ENCODE measurements at regions not wholly inside any gene's neighbourhood (a gene's known extent, or its start where the extent isn't known, plus 50 kb on each side); places are given as distances from the start of the nearest gene placed in this dataset.
A peak's percentile ranks its signal among the peaks of the same experiment; 100 is the strongest.

- Histone ChIP-seq H3K9me3 (ENCODE audit: control insufficient read depth in 2 of 2, insufficient read depth in 1 of 2, low read length in 1 of 2) (no peaks in the 10 kb centered on the region), H3K27ac (ENCODE audit: low read depth in 1 of 2, low read length in 1 of 2) (no peak overlapping the region), H3K27me3 (ENCODE audit: control insufficient read depth in 2 of 2, insufficient read depth in 1 of 2, low read length in 1 of 2) (no peaks in the 10 kb centered on the region), H3K4me3 (ENCODE audit: low read length in 2 of 2) (no peak overlapping the region), H3K36me3 (ENCODE audit: control insufficient read depth in 2 of 2, insufficient read depth in 2 of 2, low read length in 1 of 2) (no peaks in the 10 kb centered on the region), H3K4me1 (ENCODE audit: control insufficient read depth in 2 of 2, insufficient read depth in 2 of 2, low read length in 2 of 2) (peaks cover 5 to 6% of the 10 kb centered on the region in 2 donors)
- DNase-seq (ENCODE audit: low read depth in 6 of 9, low spot score in 9 of 9): no peak
- 95% methylated on average over 8 of the region's 8 CpGs for WGBS
Measured at GRCh38 chr12:92574051-92574783, 128.6 kb upstream of the PLEKHG7 start.

- WGBS: 99% methylated on average over 4 of the region's 4 CpGs
- no peak overlapping the region for H3K4me3 ChIP-seq (ENCODE audit: low read length in 2 of 2)
- DNase-seq (ENCODE audit: low read depth in 6 of 9, low spot score in 9 of 9): no peak
- H3K9me3 ChIP-seq (ENCODE audit: control insufficient read depth in 2 of 2, insufficient read depth in 1 of 2, low read length in 1 of 2): no peaks in the 10 kb centered on the region
- H3K4me1 ChIP-seq (ENCODE audit: control insufficient read depth in 2 of 2, insufficient read depth in 2 of 2, low read length in 2 of 2): peaks cover 5 to 6% of the 10 kb centered on the region in 2 donors
- no peaks in the 10 kb centered on the region for H3K27me3 ChIP-seq (ENCODE audit: control insufficient read depth in 2 of 2, insufficient read depth in 1 of 2, low read length in 1 of 2)
- no peak overlapping the region for H3K27ac ChIP-seq (ENCODE audit: low read depth in 1 of 2, low read length in 1 of 2)
- no peaks in the 10 kb centered on the region for H3K36me3 ChIP-seq (ENCODE audit: control insufficient read depth in 2 of 2, insufficient read depth in 2 of 2, low read length in 1 of 2)
Measured at GRCh38 chr12:92573104-92573503, 129.7 kb upstream of the PLEKHG7 start.

- no peak for DNase-seq (ENCODE audit: low read depth in 6 of 9, low spot score in 9 of 9)
- no peaks in the 10 kb centered on the region for H3K27me3 ChIP-seq (ENCODE audit: control insufficient read depth in 2 of 2, insufficient read depth in 1 of 2, low read length in 1 of 2)
- 98% methylated on average over 8 of the region's 8 CpGs for WGBS
Measured at GRCh38 chr12:92571844-92572543, 130.8 kb upstream of the PLEKHG7 start.

GRCh38 chr12:92571169-92571568, 131.6 kb upstream of the PLEKHG7 start:
- WGBS: 96% methylated on average over 4 of the region's 4 CpGs
- Histone ChIP-seq H3K27me3 (ENCODE audit: control insufficient read depth in 2 of 2, insufficient read depth in 1 of 2, low read length in 1 of 2) (no peaks in the 10 kb centered on the region), H3K4me1 (ENCODE audit: control insufficient read depth in 2 of 2, insufficient read depth in 2 of 2, low read length in 2 of 2) (peaks cover 5 to 6% of the 10 kb centered on the region in 2 donors)

More at GRCh38 chr12:92571844-92572543, 130.8 kb upstream of the PLEKHG7 start:
- H3K4me1 ChIP-seq (ENCODE audit: control insufficient read depth in 2 of 2, insufficient read depth in 2 of 2, low read length in 2 of 2): peaks cover 5 to 6% of the 10 kb centered on the region in 2 donors
- no peaks in the 10 kb centered on the region for H3K9me3 ChIP-seq (ENCODE audit: control insufficient read depth in 2 of 2, insufficient read depth in 1 of 2, low read length in 1 of 2)
- H3K4me3 ChIP-seq (ENCODE audit: low read length in 2 of 2): no peak overlapping the region
- no peaks in the 10 kb centered on the region for H3K36me3 ChIP-seq (ENCODE audit: control insufficient read depth in 2 of 2, insufficient read depth in 2 of 2, low read length in 1 of 2)
- H3K27ac ChIP-seq (ENCODE audit: low read depth in 1 of 2, low read length in 1 of 2): no peak overlapping the region

GRCh38 chr12:92570056-92570753, 132.6 kb upstream of the PLEKHG7 start:
- peak; percentile 53 to 90 (median 77) for DNase-seq (ENCODE audit: low read depth in 6 of 9, low spot score in 9 of 9)
- Histone ChIP-seq H3K9me3 (ENCODE audit: control insufficient read depth in 2 of 2, insufficient read depth in 1 of 2, low read length in 1 of 2) (no peaks in the 10 kb centered on the region), H3K27me3 (ENCODE audit: control insufficient read depth in 2 of 2, insufficient read depth in 1 of 2, low read length in 1 of 2) (no peaks in the 10 kb centered on the region), H3K4me3 (ENCODE audit: low read length in 2 of 2) (no peak overlapping the region), H3K36me3 (ENCODE audit: control insufficient read depth in 2 of 2, insufficient read depth in 2 of 2, low read length in 1 of 2) (no peaks in the 10 kb centered on the region), H3K4me1 (ENCODE audit: control insufficient read depth in 2 of 2, insufficient read depth in 2 of 2, low read length in 2 of 2) (peaks cover 5 to 6% of the 10 kb centered on the region in 2 donors), H3K27ac (ENCODE audit: low read depth in 1 of 2, low read length in 1 of 2) (no peak overlapping the region)
- 14% methylated on average over 4 of the region's 4 CpGs for WGBS

More at GRCh38 chr12:92571169-92571568, 131.6 kb upstream of the PLEKHG7 start:
- Histone ChIP-seq H3K27ac (ENCODE audit: low read depth in 1 of 2, low read length in 1 of 2) (no peak overlapping the region), H3K9me3 (ENCODE audit: control insufficient read depth in 2 of 2, insufficient read depth in 1 of 2, low read length in 1 of 2) (no peaks in the 10 kb centered on the region), H3K36me3 (ENCODE audit: control insufficient read depth in 2 of 2, insufficient read depth in 2 of 2, low read length in 1 of 2) (no peaks in the 10 kb centered on the region), H3K4me3 (ENCODE audit: low read length in 2 of 2) (no peak overlapping the region)
- no peak for DNase-seq (ENCODE audit: low read depth in 6 of 9, low spot score in 9 of 9)

- H3K36me3 ChIP-seq (ENCODE audit: control insufficient read depth in 2 of 2, insufficient read depth in 2 of 2, low read length in 1 of 2): no peaks in the 10 kb centered on the region
- H3K4me3 ChIP-seq (ENCODE audit: low read length in 2 of 2): no peak overlapping the region
- no peaks in the 10 kb centered on the region for H3K27me3 ChIP-seq (ENCODE audit: control insufficient read depth in 2 of 2, insufficient read depth in 1 of 2, low read length in 1 of 2)
- no peaks in the 10 kb centered on the region for H3K9me3 ChIP-seq (ENCODE audit: control insufficient read depth in 2 of 2, insufficient read depth in 1 of 2, low read length in 1 of 2)
- DNase-seq (ENCODE audit: low read depth in 6 of 9, low spot score in 9 of 9): no peak
- 94% methylated on average over 2 of the region's 2 CpGs for WGBS
- H3K27ac ChIP-seq (ENCODE audit: low read depth in 1 of 2, low read length in 1 of 2): no peak overlapping the region
- H3K4me1 ChIP-seq (ENCODE audit: control insufficient read depth in 2 of 2, insufficient read depth in 2 of 2, low read length in 2 of 2): peaks cover 5 to 6% of the 10 kb centered on the region in 2 donors
Measured at GRCh38 chr12:92568691-92569090, 134.1 kb upstream of the PLEKHG7 start.

GRCh38 chr12:92566448-92567019, 136.3 kb upstream of the PLEKHG7 start:
- H3K4me3 ChIP-seq (ENCODE audit: low read length in 2 of 2): no peak overlapping the region
- H3K4me1 ChIP-seq (ENCODE audit: control insufficient read depth in 2 of 2, insufficient read depth in 2 of 2, low read length in 2 of 2): peaks cover 5 to 6% of the 10 kb centered on the region in 2 donors
- DNase-seq (ENCODE audit: low read depth in 6 of 9, low spot score in 9 of 9): no peak
- no peak overlapping the region for H3K27ac ChIP-seq (ENCODE audit: low read depth in 1 of 2, low read length in 1 of 2)
- no peaks in the 10 kb centered on the region for H3K36me3 ChIP-seq (ENCODE audit: control insufficient read depth in 2 of 2, insufficient read depth in 2 of 2, low read length in 1 of 2)
- H3K9me3 ChIP-seq (ENCODE audit: control insufficient read depth in 2 of 2, insufficient read depth in 1 of 2, low read length in 1 of 2): no peaks in the 10 kb centered on the region
- H3K27me3 ChIP-seq (ENCODE audit: control insufficient read depth in 2 of 2, insufficient read depth in 1 of 2, low read length in 1 of 2): no peaks in the 10 kb centered on the region

- 61% methylated on average over 1 of the region's 1 CpG for WGBS
- no peak for DNase-seq (ENCODE audit: low read depth in 6 of 9, low spot score in 9 of 9)
- Histone ChIP-seq H3K9me3 (ENCODE audit: control insufficient read depth in 2 of 2, insufficient read depth in 1 of 2, low read length in 1 of 2) (no peaks in the 10 kb centered on the region), H3K4me3 (ENCODE audit: low read length in 2 of 2) (no peak overlapping the region), H3K27ac (ENCODE audit: low read depth in 1 of 2, low read length in 1 of 2) (no peak overlapping the region), H3K36me3 (ENCODE audit: control insufficient read depth in 2 of 2, insufficient read depth in 2 of 2, low read length in 1 of 2) (no peaks in the 10 kb centered on the region), H3K27me3 (ENCODE audit: control insufficient read depth in 2 of 2, insufficient read depth in 1 of 2, low read length in 1 of 2) (no peaks in the 10 kb centered on the region), H3K4me1 (ENCODE audit: control insufficient read depth in 2 of 2, insufficient read depth in 2 of 2, low read length in 2 of 2) (no peaks in the 10 kb centered on the region)
Measured at GRCh38 chr12:92563819-92564218, 139.0 kb upstream of the PLEKHG7 start.

Data from thymus (tissue), 11 donors.